CD4-positive, alpha-beta T cell treated with Interleukin-15 for 4 hours (primary cell): ENCODE measurements at regions not wholly inside any gene's neighbourhood (a gene's known extent, or its start where the extent isn't known, plus 50 kb on each side); places are given as distances from the start of the nearest gene placed in this dataset.

Source experiments
- DNase-seq: peaks from one replicate; pipeline ENCODE4 v3.0.0-alpha.2; 2020; ENCODE audit warnings: low spot score

DNA sequence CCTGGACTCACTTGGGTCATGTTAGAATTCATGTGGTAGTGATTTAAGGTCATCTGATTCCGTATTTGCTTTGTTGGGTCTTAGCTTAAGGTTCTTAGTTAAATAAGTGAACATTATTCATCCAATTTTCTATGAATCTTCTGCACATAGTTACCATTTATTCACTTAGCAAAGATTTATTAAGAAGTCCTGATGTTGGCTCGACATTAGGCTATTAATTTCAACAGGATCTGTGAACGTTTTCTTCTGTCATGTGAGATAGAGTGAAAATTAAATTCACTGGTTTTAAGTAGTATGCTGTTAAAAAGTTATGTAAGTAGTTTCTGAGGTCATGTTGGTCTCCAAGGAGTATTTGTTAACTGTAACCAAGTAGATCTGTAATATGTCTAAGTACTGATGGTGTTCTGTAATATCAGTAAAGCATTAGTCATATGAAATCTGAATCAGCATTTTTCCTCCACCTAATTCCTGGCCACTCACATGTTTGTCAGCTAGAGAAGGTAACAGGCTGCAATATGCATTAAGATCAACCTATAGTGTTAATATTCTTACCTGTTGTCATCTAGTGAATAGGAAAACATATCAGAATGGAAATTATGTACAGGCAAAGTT is 155.6 kb downstream of the PCDH7 start:
- DNase-seq: no peak

DNA sequence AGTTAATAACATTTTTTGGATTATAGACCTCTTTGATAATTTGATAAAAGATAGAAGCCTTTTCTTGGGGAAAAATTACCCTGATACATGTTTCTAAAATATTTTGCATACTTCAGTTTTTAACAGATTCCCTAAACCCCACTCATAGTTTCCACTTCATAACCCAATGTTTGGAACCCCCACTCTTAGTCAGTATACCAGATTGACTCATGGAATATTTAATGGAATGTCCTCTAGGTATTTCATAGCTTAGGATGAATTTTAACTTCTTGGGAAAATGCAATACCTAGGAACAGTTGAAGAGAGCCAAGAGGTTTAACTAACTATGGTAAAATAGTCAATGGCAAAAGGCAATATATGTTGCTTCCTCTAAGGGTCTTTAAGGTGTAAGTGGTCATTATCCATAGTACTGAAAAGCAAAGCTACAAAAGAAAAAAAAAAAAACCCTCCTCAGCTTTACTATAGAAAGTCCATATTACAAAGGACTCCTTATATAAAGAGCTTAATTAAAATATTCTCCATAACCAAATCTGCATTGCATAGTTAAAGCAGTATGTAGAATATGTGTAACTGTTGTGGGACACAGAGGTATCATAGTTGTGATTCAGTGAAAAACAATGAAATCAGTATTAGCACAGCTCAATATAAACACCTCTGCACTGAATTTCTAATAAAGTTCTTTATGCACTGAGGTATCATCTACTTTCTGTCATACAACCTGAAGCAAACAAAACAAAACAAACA is 159.9 kb downstream of the PCDH7 start:
- no peak for DNase-seq

DNA sequence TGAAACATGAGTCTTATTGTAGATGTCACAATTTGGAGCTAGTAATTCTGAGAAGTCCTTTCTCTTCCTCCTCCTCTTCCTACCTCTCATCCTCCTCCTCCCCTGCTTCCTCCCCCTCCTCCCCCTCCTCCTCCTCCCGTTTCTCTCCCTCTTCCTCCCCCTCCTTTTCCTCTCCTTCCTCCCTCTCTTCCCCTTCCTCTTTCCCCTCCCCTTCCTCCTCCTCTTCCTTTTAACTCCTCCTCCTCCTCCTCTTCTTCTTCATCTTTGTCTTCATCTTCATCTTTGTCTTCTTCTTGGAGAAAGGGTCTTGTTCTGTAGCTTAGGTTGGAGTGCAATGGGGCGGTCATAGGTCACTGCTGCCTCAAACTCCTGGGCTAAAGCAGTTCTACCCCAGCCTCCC is 161.8 kb downstream of the PCDH7 start:
- no peak for DNase-seq

DNA sequence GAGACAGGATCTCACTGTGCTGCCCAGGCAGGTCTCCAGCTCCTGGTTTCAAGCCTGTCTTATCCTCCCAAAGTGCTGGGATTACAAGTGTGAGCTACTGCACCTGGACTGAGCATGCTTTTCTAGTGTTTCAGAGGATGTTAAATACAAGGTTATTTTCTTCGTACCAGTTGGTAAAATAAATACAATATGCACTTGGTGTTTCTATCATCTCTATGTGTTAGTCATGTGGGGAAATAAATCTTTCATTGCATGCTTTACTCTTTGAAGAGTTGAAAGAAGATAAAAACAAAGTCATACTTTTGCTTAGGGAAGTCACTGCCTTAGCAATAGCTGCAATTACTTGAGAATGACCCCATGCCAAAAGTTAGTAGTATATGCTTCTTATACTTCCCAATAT is 162.3 kb downstream of the PCDH7 start:
- DNase-seq: no peak

DNA sequence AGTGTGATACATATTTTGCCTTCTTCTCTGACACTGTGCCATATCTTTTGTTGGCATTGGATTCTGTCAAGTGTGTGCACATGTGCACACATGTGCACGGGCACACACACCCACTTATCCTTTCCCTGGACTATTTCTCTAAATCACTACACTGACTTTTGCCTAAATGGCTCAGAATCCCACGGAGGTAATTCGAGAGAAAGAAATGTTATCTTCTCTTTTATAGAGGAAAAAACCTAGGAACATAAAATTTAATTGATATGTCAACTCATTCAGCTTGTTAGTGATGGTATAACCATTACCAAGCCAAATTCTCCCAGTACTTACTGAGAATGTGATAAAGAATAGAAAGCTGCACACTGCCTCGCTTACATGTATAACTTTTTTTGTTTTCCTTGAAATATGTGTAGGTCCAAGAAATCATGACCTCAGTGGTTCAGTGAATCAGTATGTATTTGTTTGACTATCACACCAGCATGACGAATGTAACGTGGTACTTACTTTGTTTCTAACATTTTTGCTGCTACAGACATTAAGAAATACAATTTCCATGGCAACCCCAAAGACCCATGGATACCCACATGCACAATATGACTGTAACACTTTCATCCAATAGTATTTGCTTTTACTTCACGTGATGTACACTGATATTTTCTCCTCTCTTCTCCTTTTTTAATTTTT is 163.0 kb downstream of the PCDH7 start:
- no peak for DNase-seq

DNA sequence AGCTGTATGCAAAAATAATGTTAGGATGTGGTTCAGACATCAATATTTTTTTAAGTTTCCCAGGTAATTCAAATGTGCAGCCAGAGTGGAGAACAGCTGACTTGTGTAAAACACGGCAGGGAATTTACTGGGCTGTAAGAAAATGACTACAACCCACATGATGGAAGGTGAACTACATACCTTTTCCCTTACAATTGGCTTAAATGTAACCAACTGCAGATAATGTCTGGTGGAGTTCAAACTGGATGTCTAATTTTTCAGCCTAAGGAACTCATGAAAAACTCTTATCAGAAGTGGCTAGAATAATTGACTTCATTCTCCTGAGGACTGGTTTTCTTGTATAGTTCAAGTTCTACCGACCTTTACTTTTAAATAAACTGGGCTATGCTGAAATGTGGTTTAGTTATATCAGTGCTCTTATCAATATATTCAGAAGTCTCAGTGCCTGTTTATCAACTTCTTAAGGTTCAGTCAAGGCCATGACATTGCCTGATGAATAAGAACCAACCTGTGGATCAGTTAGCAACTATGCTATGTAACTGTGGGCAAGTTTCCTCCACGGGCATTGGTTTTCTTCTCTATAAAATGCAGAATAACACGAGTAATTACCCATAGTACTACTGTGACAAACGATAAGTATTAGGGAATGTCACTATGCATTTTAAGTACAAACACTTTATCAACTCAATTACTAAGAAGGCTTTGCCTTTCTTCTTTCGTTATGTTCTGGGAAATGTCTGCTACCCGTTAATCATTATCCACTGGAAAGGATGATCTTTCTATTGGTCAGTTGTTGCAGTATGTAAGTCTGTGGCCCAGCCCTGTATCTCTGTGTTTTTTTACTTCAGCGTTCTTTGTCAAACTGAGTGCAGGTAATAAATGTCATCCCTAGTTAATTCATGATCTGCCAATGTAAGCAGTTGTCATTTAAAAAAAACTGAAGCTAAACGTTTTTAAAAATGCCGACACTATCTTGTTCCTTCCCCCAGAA is 181.6 kb downstream of the PCDH7 start:
- no peak for DNase-seq

DNA sequence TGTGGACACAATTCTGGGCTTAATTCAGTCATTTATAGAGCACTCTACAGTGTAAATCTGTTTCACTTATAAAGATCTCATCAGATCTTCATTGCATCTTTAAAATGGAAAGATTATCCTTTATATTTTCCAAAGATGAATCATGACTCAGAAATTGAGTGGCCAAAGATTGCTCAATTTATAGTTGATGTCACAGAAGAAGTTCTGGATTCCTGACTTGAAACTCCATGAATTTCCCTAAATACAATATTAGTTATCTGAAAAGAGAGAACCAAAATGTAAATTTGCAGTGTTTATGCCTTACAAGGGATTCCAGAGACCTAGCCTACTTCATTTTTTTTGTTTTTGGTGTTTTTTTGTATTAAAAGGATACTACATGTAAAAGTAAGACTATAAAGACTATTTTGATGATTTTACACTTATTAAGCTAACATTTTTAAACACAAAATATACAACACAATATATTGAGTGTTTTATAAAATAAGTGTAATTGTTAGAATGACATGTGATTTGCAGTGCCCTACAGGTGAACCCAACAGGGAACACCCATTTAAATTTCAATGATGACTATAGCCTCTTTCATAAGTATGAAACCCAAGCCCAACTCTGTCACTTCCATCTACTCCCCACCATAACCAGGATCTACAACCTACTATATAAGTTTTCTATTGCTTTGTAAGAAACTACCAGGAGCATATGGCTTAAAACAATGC is 183.5 kb downstream of the PCDH7 start:
- DNase-seq: no peak

DNA sequence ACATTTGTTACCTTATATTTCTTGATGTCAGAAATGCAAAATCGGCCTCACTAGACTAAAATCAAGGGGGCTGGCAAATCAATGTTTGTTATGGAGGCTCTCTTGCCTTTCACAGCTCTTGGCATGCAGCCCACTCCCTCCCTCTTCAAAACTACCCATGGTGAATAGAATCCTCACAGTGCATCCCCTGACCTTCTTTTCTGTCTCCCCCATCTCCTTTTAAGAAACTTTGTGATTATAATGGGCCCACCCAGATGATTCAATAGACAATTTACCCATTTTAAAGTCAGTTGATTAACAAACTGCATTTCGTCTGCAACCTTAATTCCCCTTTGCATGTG is 184.0 kb downstream of the PCDH7 start:
- DNase-seq: no peak

DNA sequence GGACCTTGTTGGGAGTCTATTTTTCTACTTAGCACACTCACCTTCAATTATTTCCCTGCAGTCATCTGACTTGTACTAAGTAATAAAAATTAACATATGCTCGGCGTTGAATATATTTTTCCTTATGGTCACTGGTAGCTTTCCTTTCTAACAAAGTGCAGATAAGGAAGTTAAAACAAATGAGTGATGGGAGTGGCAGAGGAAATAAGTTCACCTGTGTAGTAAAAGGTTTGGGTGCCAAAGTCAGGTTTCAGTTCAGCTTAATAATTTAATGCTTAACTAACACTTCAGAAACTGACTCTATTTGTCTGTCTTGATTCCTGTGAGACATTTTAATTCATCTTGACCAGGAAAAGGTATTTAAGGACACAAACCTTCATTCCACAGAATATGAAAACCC is 184.4 kb downstream of the PCDH7 start:
- DNase-seq: no peak

DNA sequence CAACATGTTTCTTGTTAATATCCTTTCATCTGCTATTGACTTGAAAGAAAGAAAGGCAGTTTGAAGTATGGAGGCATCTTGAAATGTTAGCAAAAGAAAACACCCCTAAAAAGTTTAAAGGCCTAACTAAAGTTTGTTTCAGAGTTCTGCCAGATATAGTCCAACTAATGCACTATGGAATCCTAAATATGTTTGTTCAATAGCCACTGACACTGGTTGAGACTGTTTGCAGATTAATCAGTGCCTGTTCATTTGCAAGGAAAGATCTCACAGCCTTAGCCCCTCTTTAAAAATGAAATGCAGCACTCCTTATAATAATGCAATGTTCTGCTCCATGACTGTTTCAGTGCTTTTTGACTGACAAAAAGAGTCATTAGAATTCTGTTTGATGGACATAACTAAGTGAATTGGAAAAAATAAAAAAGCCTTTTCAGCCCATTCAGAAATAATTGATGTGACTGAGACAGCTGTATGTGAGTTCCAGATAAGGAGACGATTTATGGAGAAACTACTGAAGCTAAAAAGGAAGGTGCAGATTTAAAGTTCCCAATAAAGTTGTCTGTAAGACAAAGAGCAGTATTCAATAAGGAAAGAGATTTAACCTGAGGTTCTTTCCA is 192.0 kb downstream of the PCDH7 start:
- DNase-seq: no peak

DNA sequence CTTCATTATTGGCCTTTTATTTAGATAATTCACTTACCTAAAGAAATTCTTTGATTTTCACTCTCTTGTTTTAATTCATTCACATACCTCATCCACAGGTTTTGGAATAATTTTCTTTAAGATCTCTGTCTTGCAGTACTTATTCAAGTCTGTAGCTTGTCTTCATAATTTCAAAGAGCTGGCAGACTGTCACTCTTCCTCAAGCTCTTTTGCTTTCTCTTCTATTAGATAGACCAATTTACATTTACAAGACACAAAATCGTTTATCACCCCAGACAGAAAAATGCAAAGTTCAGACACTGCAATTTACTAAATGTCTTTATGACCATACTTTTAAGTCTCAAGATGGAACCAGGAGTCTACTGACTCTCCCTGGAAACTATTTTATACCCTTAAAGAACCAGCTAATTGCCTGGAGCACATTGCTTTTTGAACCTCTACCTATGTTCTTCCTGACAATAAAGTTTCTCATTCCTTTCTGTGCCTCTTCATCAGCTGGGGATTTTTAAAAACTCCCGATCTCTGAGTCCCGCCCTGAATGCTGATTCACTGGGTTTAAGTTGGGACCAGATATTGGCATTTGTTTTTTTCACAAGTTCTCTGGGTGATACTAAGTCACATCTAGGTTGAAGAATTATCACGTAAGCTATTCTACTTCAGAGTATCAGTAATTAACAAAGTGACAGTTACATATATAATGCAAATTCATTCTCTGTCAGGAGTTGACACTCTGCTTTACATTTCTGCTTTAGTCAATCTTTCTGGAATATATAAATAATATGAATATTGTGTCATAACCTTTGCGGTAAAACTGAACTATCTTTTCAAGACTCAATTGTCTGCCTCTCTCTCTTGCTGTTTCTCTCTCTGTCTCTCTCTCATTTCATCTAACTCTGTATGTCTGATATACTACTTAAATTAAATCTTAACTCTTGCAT is 196.4 kb downstream of the PCDH7 start:
- no peak for DNase-seq

DNA sequence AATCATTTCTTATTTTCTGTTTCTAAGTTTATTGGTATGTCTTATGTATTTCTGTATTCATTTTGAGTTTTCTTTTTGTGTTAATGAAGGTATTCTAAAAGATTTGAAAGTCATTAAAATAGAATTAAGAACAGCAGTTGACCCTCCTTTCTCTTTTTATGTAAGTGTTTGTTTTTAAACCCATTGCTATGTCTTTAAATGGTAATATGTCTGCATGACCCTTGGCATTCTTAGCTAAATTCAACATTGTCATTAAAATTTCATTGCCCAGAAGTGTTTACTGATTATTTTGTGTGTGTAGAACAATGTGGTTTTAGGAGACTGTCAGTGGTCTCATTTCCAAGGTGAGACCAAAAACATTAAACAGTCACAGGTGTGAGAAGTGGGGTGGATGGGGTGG is 197.8 kb downstream of the PCDH7 start:
- no peak for DNase-seq

DNA sequence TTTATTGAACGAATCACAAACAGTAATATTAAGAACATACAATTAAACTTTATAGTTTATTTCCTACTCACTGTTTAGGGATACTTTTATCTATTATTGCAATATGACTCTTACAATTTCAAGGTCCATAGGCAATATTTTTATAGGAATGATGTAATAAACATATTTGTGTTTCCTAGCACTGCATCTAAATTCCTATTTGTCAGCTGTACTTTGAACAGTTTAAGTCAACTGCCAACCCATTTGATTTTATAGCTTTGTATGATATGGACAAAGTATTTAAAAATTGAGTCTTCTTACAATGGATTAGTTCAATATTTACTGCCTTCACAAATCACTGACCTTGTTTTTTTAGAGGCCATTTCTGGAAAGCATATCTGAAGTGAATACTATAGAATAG is 199.3 kb downstream of the PCDH7 start:
- no peak for DNase-seq

DNA sequence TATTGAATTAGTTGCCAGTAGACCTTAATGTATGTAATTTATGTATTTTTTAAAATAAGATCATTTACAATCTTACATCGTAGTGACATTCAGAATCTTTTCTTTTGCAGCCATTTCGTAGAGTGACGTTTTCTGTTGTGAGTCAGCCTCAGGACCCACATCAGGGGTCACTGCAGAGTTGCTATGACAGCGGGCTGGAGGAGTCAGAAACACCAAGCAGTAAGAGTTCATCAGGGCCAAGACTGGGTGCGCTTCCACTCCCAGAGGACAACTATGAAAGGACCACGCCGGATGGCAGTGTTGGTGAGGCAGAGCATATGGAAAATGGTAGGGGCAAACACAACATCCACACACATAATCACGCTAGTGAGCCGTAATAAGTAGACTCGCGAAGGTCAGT is 199.9 kb downstream of the PCDH7 start:
- no peak for DNase-seq

DNA sequence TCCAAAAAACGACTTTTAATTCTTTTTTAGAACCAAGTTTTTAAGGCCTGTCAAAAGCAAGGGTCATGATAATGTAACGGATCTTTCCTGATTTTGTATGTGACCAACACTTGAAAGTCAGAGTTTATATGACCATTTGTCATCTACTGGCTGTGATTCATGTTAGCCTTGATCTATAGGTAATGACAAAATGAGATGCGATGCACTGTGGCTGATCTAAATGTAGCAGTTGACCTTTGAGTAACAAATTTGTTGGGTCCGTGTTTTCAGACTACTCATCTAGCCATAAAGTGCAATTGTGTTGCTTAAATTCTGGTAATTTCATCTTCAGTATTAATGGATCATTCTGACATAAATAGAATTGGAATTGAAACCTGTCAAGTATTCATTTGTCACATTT is 202.5 kb downstream of the PCDH7 start:
- no peak for DNase-seq

DNA sequence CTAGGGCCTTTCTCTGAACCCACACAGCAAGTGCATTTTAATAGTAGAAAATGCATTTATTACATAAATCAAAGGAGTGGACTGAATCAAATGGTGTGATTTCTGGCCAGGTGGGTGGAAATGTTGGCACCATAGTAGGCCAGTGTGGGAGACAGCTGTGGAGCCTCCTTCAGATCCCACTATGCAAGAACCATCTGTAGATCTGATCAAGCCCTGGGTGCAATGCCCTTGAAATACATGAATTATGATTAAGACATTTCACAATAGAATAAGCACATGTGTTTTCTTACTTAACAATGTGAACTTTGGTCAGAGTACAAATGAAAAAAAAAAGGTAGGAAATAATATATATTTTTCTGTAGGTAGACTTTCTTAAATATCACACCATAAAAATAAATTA is 204.3 kb downstream of the PCDH7 start:
- no peak for DNase-seq

DNA sequence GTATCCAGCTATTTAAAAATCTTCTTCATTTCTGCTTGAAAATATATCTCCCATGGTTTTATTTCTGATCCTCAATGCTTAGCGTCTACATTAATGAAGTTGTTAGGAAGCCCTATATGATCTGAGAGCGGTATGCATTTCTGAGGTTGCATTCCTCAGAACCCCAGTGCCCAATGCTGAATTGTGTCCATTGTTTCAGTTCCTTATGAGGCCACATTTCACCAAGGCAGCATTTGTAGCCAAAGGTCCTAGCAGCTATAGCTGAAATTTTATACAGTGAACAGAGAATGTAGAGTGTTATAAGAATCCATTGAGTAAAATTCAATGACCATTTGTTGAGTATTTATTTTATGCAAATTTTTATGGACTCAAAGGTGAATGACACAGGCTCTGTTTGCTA is 209.5 kb downstream of the PCDH7 start:
- DNase-seq: no peak

DNA sequence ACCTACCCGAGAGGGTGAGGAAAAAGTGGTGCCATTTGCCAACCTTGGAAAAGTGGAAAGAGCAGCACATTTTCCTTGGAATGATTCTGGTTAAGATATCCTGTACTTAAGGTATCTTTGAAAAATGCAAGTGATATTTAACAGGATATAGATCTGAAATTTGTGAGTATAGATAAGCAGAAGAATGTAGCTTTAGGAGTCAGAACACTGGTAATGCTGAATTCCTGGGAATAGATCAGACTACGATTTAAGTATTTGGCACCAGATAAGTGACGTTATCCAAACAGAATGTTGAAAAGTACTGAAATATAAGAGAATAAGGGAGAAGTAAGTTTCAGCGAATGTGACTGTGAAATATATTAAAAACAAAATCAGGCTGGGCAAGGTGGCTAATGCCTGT is 210.1 kb downstream of the PCDH7 start:
- no peak for DNase-seq

DNA sequence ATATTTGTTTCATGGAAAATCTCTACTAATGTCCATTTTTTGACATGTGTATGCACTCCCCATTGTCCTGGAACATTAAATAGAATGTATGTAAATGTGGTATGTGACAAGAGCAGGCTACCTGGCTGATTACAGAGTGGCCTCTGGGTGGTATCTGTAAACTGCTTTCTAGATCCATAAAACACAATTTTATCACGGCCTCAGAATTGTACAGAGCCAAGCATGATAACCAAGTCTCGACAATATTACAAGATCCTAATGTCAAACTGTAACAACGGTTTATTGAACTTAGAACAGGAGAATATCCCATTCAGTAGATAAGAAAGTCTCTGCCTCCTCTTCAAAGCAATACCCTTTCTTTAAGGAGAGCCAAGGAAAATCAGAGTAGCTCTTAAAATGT is 212.4 kb downstream of the PCDH7 start:
- DNase-seq: no peak

DNA sequence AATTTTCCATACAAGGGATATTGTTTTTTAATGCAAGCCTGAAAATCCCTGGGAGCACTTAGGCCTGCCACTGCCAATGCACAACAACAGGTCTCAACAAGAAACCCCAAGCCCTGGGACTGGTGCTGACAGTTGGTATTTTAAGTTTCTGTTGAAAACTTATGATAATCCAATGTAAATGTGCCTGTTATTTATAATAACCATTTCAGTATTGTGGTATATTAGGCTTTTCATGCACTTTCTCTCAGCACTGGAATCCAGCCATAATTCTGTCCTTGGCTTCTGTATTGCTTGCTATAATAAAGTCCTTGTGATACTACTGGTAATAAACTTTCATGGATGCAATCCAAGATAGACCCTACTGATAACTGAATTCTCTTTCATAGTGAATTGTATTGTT is 218.9 kb downstream of the PCDH7 start:
- DNase-seq: no peak
